VCaP (cell line): ENCODE measurements at regions not wholly inside any gene's neighbourhood (a gene's known extent, or its start where the extent isn't known, plus 50 kb on each side); places are given as distances from the start of the nearest gene placed in this dataset.
"Not testable (repeated sequence)": the region's sequence is repeated elsewhere in the genome, so short reads cannot be mapped to it uniquely, and the experiment has no call there.

Experiments used
- H3K27ac ChIP-seq: fragments of 450-650 bp; 2 replicates; pipeline ENCODE4 v1.5.1; 2017
- CTCF ChIP-seq: fragments of 450-650 bp; conservative IDR thresholded peaks from 2 replicates; pipeline ENCODE4 v1.5.1; 2017; ENCODE audit warnings: mild to moderate bottlenecking, moderate library complexity

GRCh38 chr6:140382355-140382754 lies 1007.9 kb upstream of the CITED2 start:
- no peak overlapping the region for H3K27ac ChIP-seq
- no peak for TF ChIP-seq CTCF

- H3K27ac ChIP-seq, result no peak overlapping the region
- TF ChIP-seq CTCF, result no peak
These were observed 1006.2 kb upstream of the CITED2 start for GRCh38 chr6:140380427-140381218.

- H3K27ac ChIP-seq, result no peak overlapping the region
- no peak for TF ChIP-seq CTCF
These were observed 1005.5 kb upstream of the CITED2 start for GRCh38 chr6:140379919-140380318.

GRCh38 chr6:140376209-140376608 lies 1001.8 kb upstream of the CITED2 start:
- no peak overlapping the region for H3K27ac ChIP-seq
- TF ChIP-seq CTCF, result no peak

GRCh38 chr6:140373728-140374127 lies 999.3 kb upstream of the CITED2 start:
- H3K27ac ChIP-seq, result not testable (repeated sequence)

- H3K27ac ChIP-seq, result no peak overlapping the region
- TF ChIP-seq CTCF, result no peak
These were observed 997.6 kb upstream of the CITED2 start for GRCh38 chr6:140372064-140372463.

GRCh38 chr6:140370976-140371870 lies 996.8 kb upstream of the CITED2 start:
- no peak for TF ChIP-seq CTCF
- H3K27ac ChIP-seq, result no peak overlapping the region
